ENCODE measurements at regions not wholly inside any gene's neighbourhood (a gene's known extent, or its start where the extent isn't known, plus 50 kb on each side); places are given as distances from the start of the nearest gene placed in this dataset.
"Not testable (repeated sequence)": the region's sequence is repeated elsewhere in the genome, so short reads cannot be mapped to it uniquely, and the experiment has no call there.

DNA sequence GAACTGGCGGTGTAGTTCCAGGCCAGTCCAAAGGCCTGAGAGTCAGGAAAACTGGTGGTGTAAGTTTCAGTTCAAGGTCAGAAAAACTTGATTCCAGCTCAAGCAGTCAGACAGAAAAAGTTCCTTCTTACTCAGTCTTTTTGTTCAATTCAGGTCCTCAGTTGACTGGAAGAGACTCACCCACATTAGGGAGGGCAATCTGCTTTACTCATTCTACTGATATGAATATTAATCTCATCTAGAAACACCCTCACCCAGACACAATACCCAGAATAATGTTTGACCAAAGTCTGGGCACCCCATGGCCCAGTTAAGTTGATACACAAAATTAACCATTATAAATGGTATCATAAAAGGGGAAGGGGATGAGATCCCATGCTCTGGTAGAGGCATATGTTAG lies 50.1 kb upstream of the LTA4H start:
- DNase-seq: no peak

DNA sequence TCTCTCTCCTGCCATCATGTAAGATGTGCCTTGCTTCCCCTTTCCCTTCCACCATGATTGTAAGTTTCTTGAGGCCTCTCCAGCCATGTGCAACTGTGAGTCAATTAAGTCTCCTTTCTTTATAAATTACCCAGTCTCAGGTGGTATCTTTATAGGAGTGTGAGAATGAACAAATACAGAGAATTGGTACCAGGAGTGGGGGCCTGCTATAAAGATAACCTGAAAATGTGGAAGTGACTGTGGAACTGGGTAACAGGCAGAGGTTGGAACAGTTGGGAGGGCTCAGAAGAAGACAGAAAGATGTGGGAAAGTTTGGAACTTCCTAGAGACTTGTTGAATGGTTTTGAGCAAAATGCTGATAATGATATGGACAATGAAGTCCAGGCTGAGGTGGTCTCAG lies 50.8 kb upstream of the LTA4H start:
- DNase-seq: not testable (repeated sequence)

DNA sequence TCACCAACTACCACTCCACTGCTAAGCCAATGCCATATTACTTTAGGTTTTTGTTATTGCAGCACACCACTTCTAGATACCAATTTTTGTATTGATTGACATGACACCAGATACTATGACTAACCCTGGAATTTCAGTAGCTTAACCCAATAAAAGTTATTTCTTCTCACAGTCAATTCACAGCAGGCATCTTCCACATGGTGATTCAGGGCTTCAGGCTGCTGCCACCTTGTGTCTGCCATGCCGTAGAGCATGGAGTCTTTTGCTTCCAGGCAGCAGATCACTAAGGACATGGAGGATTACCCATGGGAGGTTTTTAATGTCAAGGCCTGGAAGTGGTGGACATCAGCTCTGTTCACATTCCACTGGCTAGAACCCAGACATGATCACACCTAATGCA lies 56.4 kb upstream of the LTA4H start:
- no peak for DNase-seq

DNA sequence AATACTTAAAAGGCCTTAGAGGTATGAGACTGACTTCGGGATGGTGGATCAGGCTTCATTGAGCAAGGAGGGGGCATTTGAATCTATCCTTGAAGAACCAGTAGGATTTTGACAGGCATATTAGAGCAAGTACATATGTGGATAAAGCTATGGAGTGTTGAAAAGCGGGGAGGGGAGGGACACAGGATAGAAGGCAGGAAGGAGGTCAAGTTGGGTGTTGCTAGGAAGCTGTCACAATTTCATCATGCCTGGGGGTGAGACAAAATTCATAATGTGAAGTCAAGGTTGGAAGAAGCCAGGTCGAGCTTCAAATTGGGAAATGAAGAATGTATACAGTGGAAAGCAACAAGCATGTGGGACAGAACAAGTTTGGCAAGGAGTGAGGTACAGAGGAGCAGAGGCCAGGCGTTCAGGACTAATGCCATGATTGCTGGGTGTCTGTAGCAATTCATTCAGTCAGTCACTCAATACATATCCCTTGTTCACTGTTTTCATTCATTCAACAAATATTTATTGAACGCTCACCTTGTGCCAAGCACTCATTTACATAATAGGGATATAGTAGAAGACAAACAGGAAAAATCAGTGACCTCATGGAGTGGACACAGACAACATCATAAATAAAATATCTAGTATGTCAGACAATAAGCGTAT lies 58.3 kb upstream of the LTA4H start:
- DNase-seq: no peak

DNA sequence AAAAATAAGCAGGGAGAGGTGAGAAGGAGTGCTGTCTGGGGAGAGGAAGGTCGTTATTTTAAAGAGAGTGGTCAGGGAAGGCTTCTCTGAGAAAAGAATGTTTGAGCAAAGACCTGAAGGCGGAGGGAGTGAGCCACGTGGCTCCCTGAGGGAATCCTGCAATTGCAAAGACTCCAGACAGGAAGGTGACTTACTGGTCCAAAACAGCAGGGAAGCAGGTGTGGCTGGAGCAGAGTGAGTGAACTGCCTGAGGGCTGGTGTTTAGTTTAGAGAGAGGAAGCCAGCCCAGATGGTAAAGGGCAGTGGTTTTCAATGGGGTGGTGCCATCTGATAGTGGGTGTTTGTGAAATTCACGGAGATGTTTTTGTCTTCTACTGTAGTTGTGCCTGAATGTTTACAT lies 58.8 kb upstream of the LTA4H start:
- DNase-seq: no peak

DNA sequence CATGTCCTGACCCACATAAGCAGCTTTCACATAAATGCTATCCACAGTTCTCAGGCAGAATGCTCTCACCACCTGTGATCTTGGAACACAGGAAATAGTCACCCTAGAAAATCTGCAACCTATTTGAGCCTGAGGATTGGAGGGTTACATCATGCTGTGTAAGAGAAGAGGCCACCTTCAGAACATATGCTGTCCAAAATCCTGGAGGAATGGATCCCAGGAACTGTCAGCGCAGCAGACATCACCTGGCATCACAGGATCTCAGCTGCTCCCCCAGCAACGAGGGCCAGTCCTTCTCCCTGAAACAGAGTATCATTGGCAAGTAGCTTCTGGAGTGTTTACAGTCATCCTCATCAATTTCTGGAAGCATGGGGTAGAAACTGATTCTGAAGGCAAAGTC lies 63.2 kb upstream of the LTA4H start:
- no peak for DNase-seq

DNA sequence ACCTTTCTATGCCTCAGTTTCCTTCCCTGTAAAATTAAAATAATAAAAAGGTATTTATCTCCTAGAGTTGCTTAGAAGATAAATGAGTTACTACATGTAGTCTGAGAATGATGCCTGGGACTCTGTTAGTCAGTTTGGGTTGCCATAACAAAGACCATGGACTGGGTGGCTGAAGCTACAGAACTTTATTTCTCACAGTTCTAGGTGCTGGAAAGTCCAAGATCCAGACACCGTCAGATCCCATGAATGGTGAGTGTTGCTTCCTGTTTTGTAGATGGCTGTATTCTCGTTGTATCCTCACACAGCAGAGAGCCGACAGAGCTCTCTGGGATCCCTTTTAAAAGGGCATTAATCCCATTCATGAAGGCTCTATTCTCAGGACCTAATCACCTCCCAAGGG lies 64.0 kb upstream of the LTA4H start:
- no peak for DNase-seq

DNA sequence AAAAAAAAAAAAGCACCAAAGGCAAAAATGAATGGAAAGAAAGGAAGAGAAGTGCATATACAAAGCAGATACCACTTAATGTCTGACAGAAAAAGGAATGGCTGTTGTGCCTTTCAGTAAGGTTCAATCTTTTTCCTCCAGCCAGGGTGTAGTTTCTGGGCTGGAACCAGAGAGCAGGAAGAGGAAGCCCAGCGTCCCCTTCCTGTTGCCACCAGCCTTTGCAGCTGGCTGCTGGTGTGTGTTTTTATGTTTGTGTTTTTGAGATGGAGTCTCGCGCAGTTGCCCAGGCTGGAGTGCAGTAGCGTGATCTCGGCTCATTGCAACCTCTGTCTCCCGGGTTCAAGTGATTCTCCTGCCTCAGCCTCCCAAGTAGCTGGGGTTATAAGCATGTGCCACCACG lies 64.6 kb upstream of the LTA4H start:
- no peak for DNase-seq

DNA sequence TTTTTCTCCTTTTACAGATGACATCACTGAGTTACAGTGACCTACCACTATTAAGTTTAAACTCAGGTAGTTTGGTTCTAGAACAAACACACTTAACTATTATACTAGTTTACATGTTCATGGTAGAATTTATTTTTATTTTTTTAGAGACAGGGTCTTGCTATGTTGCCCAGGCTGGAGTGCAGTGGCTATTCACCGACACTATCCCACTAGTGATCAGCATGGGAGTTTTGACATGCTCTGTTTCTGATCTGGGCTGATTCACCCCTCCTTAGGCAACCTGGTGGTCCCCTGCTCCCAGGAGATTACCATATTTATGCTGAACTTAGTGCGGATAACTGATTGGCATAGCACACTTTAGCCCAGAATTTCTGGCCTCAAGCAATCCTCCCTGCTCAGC lies 66.4 kb upstream of the LTA4H start:
- DNase-seq: no peak

DNA sequence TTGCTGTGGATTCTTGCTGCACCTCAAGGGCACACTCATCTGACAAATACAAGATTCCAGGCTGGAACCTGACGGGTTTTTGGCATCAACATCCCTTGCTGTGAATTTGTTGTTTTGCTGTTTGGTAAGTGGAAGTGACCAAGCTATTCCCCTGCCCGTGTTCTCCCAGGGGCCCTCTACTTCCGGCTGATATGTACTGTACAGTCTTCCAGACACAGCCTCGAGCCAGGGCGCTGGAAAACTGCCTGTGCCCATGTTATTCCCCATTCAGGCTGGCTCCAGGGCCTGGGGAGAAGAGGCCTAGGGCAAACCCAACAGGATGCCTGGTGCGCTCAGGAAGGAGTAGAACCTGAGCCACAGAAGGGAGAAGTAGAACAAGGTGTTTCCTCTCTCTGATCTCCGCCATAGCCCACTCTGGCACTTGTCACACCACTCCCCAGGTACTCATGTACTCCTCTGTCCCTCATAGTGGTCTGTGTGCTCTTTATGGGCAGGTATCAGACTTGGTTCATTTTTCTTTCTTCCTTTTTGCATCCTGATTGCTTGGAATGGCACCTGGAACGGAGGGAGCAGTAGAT lies 67.8 kb upstream of the LTA4H start:
- no peak for DNase-seq

DNA sequence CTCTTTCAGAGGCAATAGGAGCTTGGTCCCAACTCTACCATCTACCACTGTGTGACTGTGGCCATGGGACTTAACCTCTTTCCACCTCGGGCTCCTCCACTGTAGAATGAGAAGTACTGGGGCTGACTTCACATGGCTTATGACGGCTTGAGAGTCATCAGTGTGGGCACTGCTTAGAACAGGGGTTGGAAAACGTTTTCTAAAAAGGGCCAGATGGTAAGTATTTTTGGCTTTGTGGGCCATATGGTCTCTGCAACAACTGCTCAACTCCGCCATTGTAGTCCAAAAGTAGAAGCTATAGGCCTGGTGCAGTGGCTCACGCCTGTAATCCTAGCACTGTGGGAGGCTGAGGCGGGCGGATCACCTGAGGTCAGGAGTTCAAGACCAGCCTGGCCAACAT lies 69.2 kb upstream of the LTA4H start:
- DNase-seq: no peak

DNA sequence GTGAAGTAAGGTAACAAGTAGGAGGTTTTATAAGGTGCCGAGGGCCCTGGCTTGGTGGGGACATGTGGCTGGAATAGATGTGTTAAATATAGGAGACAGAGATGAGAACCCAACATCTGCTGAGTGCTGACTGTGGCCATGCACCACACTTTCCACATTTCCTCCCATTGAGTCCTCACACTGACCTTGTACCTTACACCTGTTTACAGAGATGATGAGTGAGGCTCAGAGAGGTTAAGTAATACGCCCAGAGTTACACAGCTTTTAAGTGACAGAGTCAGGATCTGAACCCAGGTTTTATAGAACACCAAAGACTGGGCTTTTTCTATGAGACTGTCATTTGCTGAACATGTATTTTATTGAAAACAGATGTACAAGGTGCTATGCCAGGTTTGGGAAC lies 70.8 kb upstream of the LTA4H start:
- DNase-seq: no peak

DNA sequence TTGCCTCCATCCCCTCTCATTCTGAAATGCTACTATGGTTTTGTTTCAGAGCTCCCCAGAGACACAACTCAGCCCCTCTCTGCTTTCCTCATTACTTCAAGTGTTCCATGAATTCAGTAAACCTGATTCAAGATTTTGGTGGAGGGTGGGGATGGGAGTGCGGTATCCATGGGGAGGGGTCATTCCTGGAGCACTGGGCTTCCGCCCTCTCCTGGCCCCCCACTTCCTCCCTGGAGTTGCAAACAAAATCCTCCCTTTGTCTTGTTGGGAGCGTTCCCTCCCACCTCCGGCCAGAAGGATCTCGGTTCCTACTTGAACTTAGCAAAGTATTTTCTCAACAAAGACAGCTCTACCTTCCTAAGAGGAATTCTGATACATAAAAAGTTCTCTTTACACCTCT lies 71.8 kb upstream of the LTA4H start:
- DNase-seq: no peak

DNA sequence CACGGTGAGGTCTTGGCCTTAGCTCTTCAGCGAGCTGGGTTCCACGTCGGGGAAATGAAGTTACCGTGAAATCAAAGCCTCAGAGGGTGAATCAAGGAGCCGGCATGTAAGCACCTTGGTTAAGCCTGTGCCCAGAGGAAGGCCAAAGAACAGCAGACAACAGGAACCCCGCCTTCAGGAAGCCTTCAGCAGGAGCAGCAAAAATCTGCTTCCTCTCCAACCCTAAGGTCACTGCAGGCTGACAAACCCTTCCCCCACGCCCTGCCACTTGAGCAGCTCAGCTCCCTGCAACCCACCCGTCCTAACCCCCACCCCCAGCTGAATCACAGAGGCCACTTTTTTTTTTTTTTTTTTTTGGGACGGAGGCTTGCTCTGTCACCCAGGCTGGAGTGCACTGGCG lies 72.9 kb upstream of the LTA4H start:
- peak; percentile 21 for DNase-seq

DNA sequence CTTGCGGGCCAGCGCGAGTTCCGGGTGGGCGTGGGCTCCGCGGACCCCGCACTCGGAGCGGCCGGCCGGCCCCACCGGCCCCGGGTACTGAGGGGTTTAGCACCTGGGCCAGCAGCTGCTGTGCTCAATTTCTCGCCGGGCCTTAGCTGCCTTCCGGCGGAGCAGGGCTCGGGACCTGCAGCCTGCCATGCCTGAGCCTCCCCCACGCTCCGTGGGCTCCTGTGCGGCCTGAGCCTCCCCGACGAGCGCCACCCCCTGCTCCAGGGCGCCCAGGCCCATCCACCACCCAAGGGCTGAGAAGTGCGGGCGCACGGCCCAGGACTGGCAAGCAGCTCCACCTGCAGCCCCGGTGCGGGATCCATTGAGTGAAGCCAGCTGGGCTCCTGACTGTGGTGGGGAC lies 73.6 kb upstream of the LTA4H start:
- not testable (repeated sequence) for DNase-seq

DNA sequence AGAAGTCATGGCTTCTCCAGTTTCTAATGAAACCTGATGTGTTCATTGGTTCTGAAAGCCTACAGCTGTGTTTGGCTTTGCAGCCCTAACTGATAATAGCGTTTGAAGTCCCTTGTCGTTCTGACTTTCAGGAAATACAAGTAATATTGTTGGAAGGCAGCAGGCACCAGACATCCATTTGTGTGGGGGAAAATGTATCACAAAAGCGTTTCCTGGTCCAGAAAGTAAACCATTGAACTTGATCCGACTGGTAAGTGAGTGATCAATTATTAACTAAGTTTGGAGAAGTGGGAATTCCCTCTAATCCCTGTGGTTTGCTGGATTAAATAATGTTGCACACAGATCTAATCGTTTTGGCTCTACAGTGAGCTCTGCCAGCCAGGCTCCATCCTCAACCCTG lies 77.3 kb upstream of the LTA4H start:
- no peak for DNase-seq

DNA sequence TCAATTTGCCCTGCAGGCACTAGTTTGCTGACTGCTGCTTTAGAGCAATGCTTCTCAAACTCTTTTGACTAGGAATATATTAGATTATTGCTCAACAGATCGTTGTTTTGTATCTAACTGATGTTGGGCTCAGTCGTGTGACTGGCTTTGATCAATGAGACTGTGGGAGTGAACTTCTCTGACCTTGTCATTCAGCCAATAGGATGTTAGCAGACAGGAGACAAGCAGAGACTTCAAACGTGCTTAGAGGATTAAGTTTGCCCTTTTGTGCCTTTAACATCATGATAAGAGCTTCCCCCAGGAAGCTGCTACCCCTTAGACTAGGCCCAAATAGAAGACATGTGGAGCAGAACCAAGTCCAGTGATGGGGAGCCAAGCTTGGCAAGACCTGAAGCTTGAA lies 76.7 kb upstream of the ELK3 start:
- no peak for DNase-seq

DNA sequence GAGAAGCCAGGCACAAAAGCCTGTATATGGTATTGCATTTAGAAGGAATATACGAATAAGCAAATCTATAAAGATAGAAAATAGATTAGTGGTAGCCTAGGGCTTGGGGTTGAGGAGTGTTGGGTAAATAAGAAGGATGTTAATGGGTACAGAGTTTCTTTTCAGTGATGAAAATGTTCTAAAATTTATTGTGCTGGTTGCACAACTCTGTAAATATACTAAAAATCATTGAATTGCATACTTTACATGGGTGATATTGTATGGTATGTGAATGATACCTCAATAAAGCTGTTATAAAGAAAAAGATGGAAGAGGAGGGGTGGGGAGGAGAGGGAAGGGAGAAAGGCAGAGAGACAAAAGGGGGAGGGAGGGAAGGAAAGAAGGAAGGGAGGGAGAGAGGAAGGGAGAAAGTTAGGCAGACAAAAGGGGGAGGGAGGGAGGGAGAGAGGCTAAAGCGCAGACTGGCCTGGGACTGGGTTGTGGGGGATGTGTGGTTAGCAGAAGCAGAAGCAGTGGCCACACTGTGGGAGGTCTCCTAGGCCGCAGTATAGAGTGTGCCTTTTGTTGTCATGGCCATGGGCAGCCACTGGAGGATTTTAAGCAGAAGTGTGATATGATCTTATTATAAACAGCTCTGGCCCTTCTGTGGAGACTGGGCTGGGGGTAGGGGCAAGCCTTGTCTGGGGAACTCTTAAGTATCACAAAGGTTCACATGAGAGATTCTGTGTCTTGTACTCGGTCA lies 73.6 kb upstream of the ELK3 start:
- DNase-seq: no peak

DNA sequence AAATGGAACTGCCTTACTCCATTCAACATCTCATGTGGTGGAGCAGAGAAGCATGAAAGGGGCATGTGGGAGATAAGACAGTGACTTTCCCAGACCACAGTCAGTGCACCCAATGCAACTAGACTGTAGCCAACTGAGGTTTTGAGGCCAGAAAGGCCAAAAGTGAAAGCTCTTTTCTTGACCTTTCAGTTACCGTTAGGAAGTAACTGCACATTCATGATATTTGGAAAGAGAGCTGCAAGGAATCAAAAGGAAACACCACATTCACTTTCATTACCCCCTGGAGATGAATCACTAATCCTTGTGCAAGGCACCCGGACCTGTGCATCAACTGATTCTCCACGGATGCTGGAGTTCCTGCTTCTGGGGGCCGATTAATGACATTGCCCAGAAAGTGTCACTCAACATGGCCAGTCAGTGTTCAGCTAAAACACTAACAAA lies 72.9 kb upstream of the ELK3 start:
- no peak for DNase-seq

DNA sequence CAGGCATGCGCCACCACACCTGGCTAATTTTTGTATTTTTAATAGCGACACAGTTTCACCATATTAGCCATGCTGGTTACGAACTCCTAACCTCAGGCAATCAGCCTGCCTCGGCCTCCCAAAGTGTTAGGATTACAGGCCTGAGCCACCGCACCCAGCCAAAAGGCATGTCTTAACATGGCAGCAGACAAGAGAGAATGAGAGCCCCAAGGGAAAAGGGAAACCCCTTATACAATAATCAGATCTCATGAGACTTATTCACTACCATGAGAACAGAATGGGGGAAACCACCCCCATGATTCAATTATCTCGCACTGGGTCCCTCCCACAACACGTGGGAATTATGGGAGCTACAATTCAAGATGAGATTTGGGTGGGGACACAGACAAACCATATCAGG lies 65.9 kb upstream of the ELK3 start:
- not testable (repeated sequence) for DNase-seq

DNA sequence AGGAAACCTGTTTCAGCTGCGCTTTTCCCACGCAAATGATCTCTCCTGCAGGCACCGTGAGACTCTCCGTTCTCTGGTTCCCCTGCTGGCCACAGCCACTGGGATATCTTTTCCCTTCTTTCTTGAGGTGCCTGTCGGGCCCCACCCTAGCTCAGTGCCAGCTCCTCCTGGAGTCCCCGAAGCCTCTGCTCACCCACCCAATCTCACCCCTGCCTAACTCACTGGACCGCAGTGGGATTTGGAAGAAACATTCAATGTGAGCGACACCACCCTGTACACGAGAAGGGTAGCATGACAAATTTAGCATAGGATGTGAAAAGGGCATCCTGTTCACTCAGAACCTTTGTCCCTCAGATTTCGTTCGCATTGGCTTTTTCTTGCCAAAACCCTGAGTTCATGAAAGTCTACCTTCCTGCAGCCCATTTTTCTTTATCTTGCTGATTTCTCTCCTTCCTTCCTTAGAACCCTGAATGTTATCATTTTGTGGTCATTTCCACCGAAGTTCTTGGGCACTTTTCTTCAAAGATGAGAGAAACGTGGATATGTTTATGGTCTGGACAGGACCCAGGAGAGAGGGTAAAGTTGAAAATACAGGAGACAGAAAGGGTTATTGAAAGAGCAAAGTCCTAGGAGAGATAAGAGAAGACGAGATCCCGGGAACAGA lies 63.6 kb upstream of the ELK3 start:
- DNase-seq: no peak

DNA sequence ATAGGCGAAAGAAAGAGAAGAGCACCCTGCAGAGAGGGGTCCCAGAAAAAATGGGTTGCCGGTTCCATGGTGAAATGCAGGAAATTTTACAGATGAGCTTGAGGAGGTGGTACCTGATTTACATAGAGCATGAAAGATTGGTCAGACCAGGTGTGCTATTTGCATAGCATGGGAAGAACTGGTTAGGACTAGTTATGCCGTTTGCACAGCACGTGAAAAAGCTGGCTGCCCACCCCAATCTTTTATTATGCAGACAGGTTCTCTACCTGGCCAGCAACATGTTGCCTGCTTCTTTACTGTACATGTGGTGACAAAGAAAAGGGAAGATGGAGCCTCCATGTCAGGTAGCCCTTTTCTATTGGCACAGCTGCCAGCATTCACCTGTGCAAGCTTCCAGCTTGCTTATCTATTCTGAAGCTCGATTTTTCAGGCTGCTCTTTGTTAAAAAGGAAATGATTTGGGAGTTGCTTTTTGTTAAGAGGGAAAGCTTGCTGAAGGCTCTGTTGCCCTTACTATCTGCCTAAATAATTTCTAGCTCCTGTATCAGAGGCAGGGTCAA lies 62.9 kb upstream of the ELK3 start:
- no peak for DNase-seq

DNA sequence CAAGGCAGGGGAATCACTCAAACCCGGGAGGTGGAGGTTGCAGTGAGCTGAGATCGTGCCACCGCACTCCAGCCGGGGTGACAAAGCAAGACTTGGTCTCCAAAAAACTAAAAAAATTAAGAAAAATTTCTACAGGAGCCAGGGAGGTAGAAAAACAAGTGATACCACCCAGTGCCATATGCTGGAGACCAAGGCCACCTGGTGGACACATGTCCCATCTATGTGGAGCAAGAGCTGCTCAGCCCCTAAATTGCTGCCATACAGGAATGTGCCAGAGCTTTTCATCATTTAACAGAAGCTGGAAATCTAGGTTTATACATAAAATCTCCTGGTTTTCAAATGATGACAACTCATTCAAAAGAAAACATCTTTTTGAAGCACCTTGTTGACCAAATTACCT lies 61.4 kb upstream of the ELK3 start:
- no peak for DNase-seq

DNA sequence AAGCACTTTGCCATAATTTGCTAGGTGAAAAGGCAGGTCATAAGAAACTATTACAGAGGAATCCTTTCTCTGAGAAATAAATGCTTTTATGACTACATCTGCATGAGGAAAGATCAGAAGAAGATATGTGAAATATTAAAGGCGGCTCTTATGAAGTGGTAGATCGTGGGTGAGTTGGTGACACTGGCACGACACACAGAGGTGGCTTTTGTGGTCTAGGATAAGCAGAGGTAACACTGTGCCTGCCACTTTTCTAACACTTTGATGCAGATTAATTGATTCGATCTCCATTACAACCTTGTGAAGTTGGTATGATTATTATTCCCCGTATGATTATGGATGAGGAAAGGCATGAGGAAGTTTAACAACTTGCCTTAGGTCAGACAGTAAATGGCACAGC lies 60.0 kb upstream of the ELK3 start:
- DNase-seq: no peak

All from activated gamma-delta T cell treated with Interleukin-2 at 50 U/mL for 16 hours (primary cell).